ENCODE measurements at regions not wholly inside any gene's neighbourhood (a gene's known extent, or its start where the extent isn't known, plus 50 kb on each side); places are given as distances from the start of the nearest gene placed in this dataset.

- no peak for TF ChIP-seq POLR2A (IDR thresholded peaks at IDR 0.05; ENCODE audit: control extremely low read depth in 1 of 2, low read depth in 2 of 2, low read length in 2 of 2)
- no peak for TF ChIP-seq YY1 (IDR thresholded peaks at IDR 0.05; ENCODE audit: low read depth, low read length)
- no peak for TF ChIP-seq EP300 (IDR thresholded peaks at IDR 0.05; ENCODE audit: borderline replicate concordance in 1 of 2, low read depth in 2 of 2, low read length in 2 of 2)
- no peak for TF ChIP-seq TAF1 (IDR thresholded peaks at IDR 0.05; ENCODE audit: low read depth, low read length)
- TF ChIP-seq CTCF (IDR thresholded peaks at IDR 0.05; ENCODE audit: control extremely low read depth in 1 of 3, insufficient read depth in 1 of 3, low read depth in 1 of 3, low read length in 3 of 3): no peak
- TF ChIP-seq MAX (IDR thresholded peaks at IDR 0.05): no peak
- TF ChIP-seq EZH2 (IDR thresholded peaks at IDR 0.05; ENCODE audit: low read depth, low read length, severe bottlenecking): no peak
- TF ChIP-seq JUND (IDR thresholded peaks at IDR 0.05; ENCODE audit: low read length): no peak
Measured at GRCh38 chr2:173812321-173812720, 152.9 kb downstream of the SP3 start.
